ENCODE measurements at regions not wholly inside any gene's neighbourhood (a gene's known extent, or its start where the extent isn't known, plus 50 kb on each side); places are given as distances from the start of the nearest gene placed in this dataset.

- Mint-ChIP-seq H3K4me3 (no peak overlapping the region), H3K4me1 (no peaks in the 10 kb centered on the region), H3K27me3 (ENCODE audit: low read depth in 3 of 3) (peaks cover 0 to 2% (median 0%) of the 10 kb centered on the region in 3 donors), H3K36me3 (no peaks in the 10 kb centered on the region), H3K27ac (no peak overlapping the region), H3K9me3 (no peaks in the 10 kb centered on the region)
- no peak for DNase-seq
Measured at GRCh38 chr6:113308266-113308665, 548.9 kb upstream of the MARCKS start.

GRCh38 chr6:113313841-113314240 is 543.3 kb upstream of the MARCKS start:
- peaks cover 0 to 4% (median 1%) of the 10 kb centered on the region in 6 donors for H3K9me3 Mint-ChIP-seq
- peaks cover 0 to 2% (median 0%) of the 10 kb centered on the region in 3 donors for H3K27me3 Mint-ChIP-seq (ENCODE audit: low read depth in 3 of 3)
- no peaks in the 10 kb centered on the region for H3K4me1 Mint-ChIP-seq

GRCh38 chr6:113315165-113315564 is 542.0 kb upstream of the MARCKS start:
- Mint-ChIP-seq H3K4me1 (no peaks in the 10 kb centered on the region), H3K27me3 (ENCODE audit: low read depth in 3 of 3) (peaks cover 0 to 2% (median 0%) of the 10 kb centered on the region in 3 donors), H3K9me3 (peaks cover 0 to 4% (median 1%) of the 10 kb centered on the region in 6 donors)

More at GRCh38 chr6:113313841-113314240, 543.3 kb upstream of the MARCKS start:
- H3K36me3 Mint-ChIP-seq, result no peaks in the 10 kb centered on the region
- no peak overlapping the region for H3K4me3 Mint-ChIP-seq
- H3K27ac Mint-ChIP-seq, result no peak overlapping the region
- DNase-seq, result no peak

GRCh38 chr6:113315879-113316278 is 541.3 kb upstream of the MARCKS start:
- no peaks in the 10 kb centered on the region for H3K36me3 Mint-ChIP-seq
- peaks cover 0 to 5% (median 3%) of the 10 kb centered on the region in 6 donors for H3K9me3 Mint-ChIP-seq
- no peak for DNase-seq
- peaks cover 0 to 2% (median 0%) of the 10 kb centered on the region in 3 donors for H3K27me3 Mint-ChIP-seq (ENCODE audit: low read depth in 3 of 3)
- no peak overlapping the region for H3K27ac Mint-ChIP-seq
- H3K4me1 Mint-ChIP-seq, result no peaks in the 10 kb centered on the region
- H3K4me3 Mint-ChIP-seq, result no peak overlapping the region

More at GRCh38 chr6:113315165-113315564, 542.0 kb upstream of the MARCKS start:
- Mint-ChIP-seq H3K27ac (no peak overlapping the region), H3K36me3 (no peaks in the 10 kb centered on the region), H3K4me3 (no peak overlapping the region)
- DNase-seq, result no peak

- Mint-ChIP-seq H3K36me3 (no peaks in the 10 kb centered on the region), H3K27me3 (ENCODE audit: low read depth in 3 of 3) (peaks cover 0 to 2% (median 0%) of the 10 kb centered on the region in 3 donors), H3K27ac (no peak overlapping the region), H3K4me3 (no peak overlapping the region), H3K4me1 (no peaks in the 10 kb centered on the region), H3K9me3 (peaks cover 1 to 14% (median 6%) of the 10 kb centered on the region in 6 donors)
- no peak for DNase-seq
Measured at GRCh38 chr6:113317442-113317841, 539.7 kb upstream of the MARCKS start.

- Mint-ChIP-seq H3K4me3 (no peak overlapping the region), H3K9me3 (peaks cover 1 to 15% (median 7%) of the 10 kb centered on the region in 6 donors), H3K36me3 (no peaks in the 10 kb centered on the region), H3K4me1 (no peaks in the 10 kb centered on the region), H3K27me3 (ENCODE audit: low read depth in 3 of 3) (peaks cover 0 to 2% (median 0%) of the 10 kb centered on the region in 3 donors), H3K27ac (no peak overlapping the region)
- DNase-seq, result no peak
Measured at GRCh38 chr6:113317891-113318574, 539.1 kb upstream of the MARCKS start.

- Mint-ChIP-seq H3K4me3 (no peak overlapping the region), H3K4me1 (no peaks in the 10 kb centered on the region), H3K9me3 (peaks cover 1 to 15% (median 7%) of the 10 kb centered on the region in 6 donors), H3K27me3 (ENCODE audit: low read depth in 3 of 3) (peaks cover 0 to 2% (median 0%) of the 10 kb centered on the region in 3 donors), H3K36me3 (no peaks in the 10 kb centered on the region), H3K27ac (no peak overlapping the region)
- no peak for DNase-seq
Measured at GRCh38 chr6:113318575-113318917, 538.6 kb upstream of the MARCKS start.

- Mint-ChIP-seq H3K9me3 (peaks cover 1 to 19% (median 6%) of the 10 kb centered on the region in 6 donors), H3K4me1 (no peaks in the 10 kb centered on the region)
- DNase-seq, result no peak
Measured at GRCh38 chr6:113320653-113321052, 536.5 kb upstream of the MARCKS start.

GRCh38 chr6:113326781-113327180 is 530.4 kb upstream of the MARCKS start:
- no peaks in the 10 kb centered on the region for H3K4me1 Mint-ChIP-seq
- H3K9me3 Mint-ChIP-seq, result peaks cover 0 to 21% (median 5%) of the 10 kb centered on the region in 6 donors
- H3K27ac Mint-ChIP-seq, result no peak overlapping the region
- H3K36me3 Mint-ChIP-seq, result no peaks in the 10 kb centered on the region
- peaks cover 0 to 2% (median 0%) of the 10 kb centered on the region in 3 donors for H3K27me3 Mint-ChIP-seq (ENCODE audit: low read depth in 3 of 3)
- no peak overlapping the region for H3K4me3 Mint-ChIP-seq
- no peak for DNase-seq

More at GRCh38 chr6:113320653-113321052, 536.5 kb upstream of the MARCKS start:
- H3K4me3 Mint-ChIP-seq, result no peak overlapping the region
- no peaks in the 10 kb centered on the region for H3K36me3 Mint-ChIP-seq
- peaks cover 0 to under 1% (median 0%) of the 10 kb centered on the region in 3 donors for H3K27me3 Mint-ChIP-seq (ENCODE audit: low read depth in 3 of 3)
- no peak overlapping the region for H3K27ac Mint-ChIP-seq

GRCh38 chr6:113328886-113329381 is 528.2 kb upstream of the MARCKS start:
- Mint-ChIP-seq H3K27ac (no peak overlapping the region), H3K4me1 (no peaks in the 10 kb centered on the region)

GRCh38 chr6:113329942-113330635 is 527.1 kb upstream of the MARCKS start:
- DNase-seq, result no peak
- Mint-ChIP-seq H3K36me3 (no peaks in the 10 kb centered on the region), H3K4me3 (no peak overlapping the region), H3K27me3 (ENCODE audit: low read depth in 3 of 3) (peaks cover 0 to 4% (median 0%) of the 10 kb centered on the region in 3 donors), H3K9me3 (peaks cover 0 to 25% (median 10%) of the 10 kb centered on the region in 6 donors), H3K4me1 (no peaks in the 10 kb centered on the region), H3K27ac (no peak overlapping the region)

More at GRCh38 chr6:113328886-113329381, 528.2 kb upstream of the MARCKS start:
- peaks cover 0 to 4% (median 0%) of the 10 kb centered on the region in 3 donors for H3K27me3 Mint-ChIP-seq (ENCODE audit: low read depth in 3 of 3)
- no peak for DNase-seq
- H3K9me3 Mint-ChIP-seq, result peaks cover 0 to 32% (median 10%) of the 10 kb centered on the region in 6 donors
- no peak overlapping the region for H3K4me3 Mint-ChIP-seq
- no peaks in the 10 kb centered on the region for H3K36me3 Mint-ChIP-seq

GRCh38 chr6:113330636-113330946 is 526.6 kb upstream of the MARCKS start:
- H3K4me3 Mint-ChIP-seq, result no peak overlapping the region
- H3K36me3 Mint-ChIP-seq, result no peaks in the 10 kb centered on the region
- peaks cover 0 to 27% (median 10%) of the 10 kb centered on the region in 6 donors for H3K9me3 Mint-ChIP-seq
- no peak overlapping the region for H3K27ac Mint-ChIP-seq
- H3K4me1 Mint-ChIP-seq, result no peaks in the 10 kb centered on the region
- no peak for DNase-seq
- H3K27me3 Mint-ChIP-seq (ENCODE audit: low read depth in 3 of 3), result peaks cover 0 to 4% (median 0%) of the 10 kb centered on the region in 3 donors

GRCh38 chr6:113331021-113331420 is 526.1 kb upstream of the MARCKS start:
- H3K27me3 Mint-ChIP-seq (ENCODE audit: low read depth in 3 of 3), result peaks cover 0 to 3% (median 0%) of the 10 kb centered on the region in 3 donors
- H3K36me3 Mint-ChIP-seq, result no peaks in the 10 kb centered on the region
- H3K4me3 Mint-ChIP-seq, result no peak overlapping the region
- H3K9me3 Mint-ChIP-seq, result peaks cover 0 to 28% (median 10%) of the 10 kb centered on the region in 6 donors
- H3K4me1 Mint-ChIP-seq, result no peaks in the 10 kb centered on the region
- DNase-seq, result no peak
- no peak overlapping the region for H3K27ac Mint-ChIP-seq

GRCh38 chr6:113338644-113339043 is 518.5 kb upstream of the MARCKS start:
- no peaks in the 10 kb centered on the region for H3K4me1 Mint-ChIP-seq
- no peaks in the 10 kb centered on the region for H3K27me3 Mint-ChIP-seq (ENCODE audit: low read depth in 3 of 3)
- no peak overlapping the region for H3K27ac Mint-ChIP-seq
- no peaks in the 10 kb centered on the region for H3K36me3 Mint-ChIP-seq
- H3K9me3 Mint-ChIP-seq, result peaks cover 3 to 10% (median 6%) of the 10 kb centered on the region in 6 donors
- DNase-seq, result no peak
- H3K4me3 Mint-ChIP-seq, result no peak overlapping the region

All from immature natural killer cell (primary cell).